Left renal cortex interstitium (tissue), 4 donors: ENCODE measurements at regions not wholly inside any gene's neighbourhood (a gene's known extent, or its start where the extent isn't known, plus 50 kb on each side); places are given as distances from the start of the nearest gene placed in this dataset.

Source experiments
- DNase-seq, 4 donors: peaks; one replicate each; pipeline ENCODE4 v3.0.0-alpha.2; 2013; ENCODE audit warnings: low read depth in 4 of 4, low spot score in 2 of 4, missing footprints in 1 of 4

- no peak for DNase-seq
Measured at GRCh38 chr10:57260175-57260574, 899.1 kb upstream of the ZWINT start.

- no peak for DNase-seq
Measured at GRCh38 chr10:57249615-57250281, 888.7 kb upstream of the ZWINT start.

GRCh38 chr10:57247271-57247670 lies 886.2 kb upstream of the ZWINT start:
- DNase-seq: no peak

GRCh38 chr10:57225920-57226319 lies 864.9 kb upstream of the ZWINT start:
- DNase-seq: no peak

GRCh38 chr10:57224811-57225210 lies 863.8 kb upstream of the ZWINT start:
- DNase-seq: no peak

GRCh38 chr10:57222603-57223002 lies 861.5 kb upstream of the ZWINT start:
- DNase-seq: no peak

GRCh38 chr10:57222129-57222528 lies 861.1 kb upstream of the ZWINT start:
- DNase-seq: no peak

- DNase-seq: no peak
Measured at GRCh38 chr10:57221674-57222073, 860.6 kb upstream of the ZWINT start.

GRCh38 chr10:57218382-57218781 lies 857.3 kb upstream of the ZWINT start:
- DNase-seq: no peak

- DNase-seq: no peak
Measured at GRCh38 chr10:57202356-57202755, 841.3 kb upstream of the ZWINT start.

GRCh38 chr10:57188846-57189245 lies 827.8 kb upstream of the ZWINT start:
- no peak for DNase-seq

GRCh38 chr10:57186201-57186600 lies 825.1 kb upstream of the ZWINT start:
- DNase-seq: no peak

GRCh38 chr10:57169597-57169996 lies 808.5 kb upstream of the ZWINT start:
- no peak for DNase-seq

- DNase-seq: no peak
Measured at GRCh38 chr10:57168611-57169240, 807.7 kb upstream of the ZWINT start.

GRCh38 chr10:57165671-57166070 lies 804.6 kb upstream of the ZWINT start:
- no peak for DNase-seq

GRCh38 chr10:57162231-57162630 lies 801.2 kb upstream of the ZWINT start:
- no peak for DNase-seq

GRCh38 chr10:57161157-57161556 lies 800.1 kb upstream of the ZWINT start:
- DNase-seq: no peak

- no peak for DNase-seq
Measured at GRCh38 chr10:57145548-57145947, 784.5 kb upstream of the ZWINT start.

- no peak for DNase-seq
Measured at GRCh38 chr10:57142925-57143576, 782.0 kb upstream of the ZWINT start.

GRCh38 chr10:57141708-57142107 lies 780.6 kb upstream of the ZWINT start:
- no peak for DNase-seq

- no peak for DNase-seq
Measured at GRCh38 chr10:57119684-57120083, 758.6 kb upstream of the ZWINT start.

GRCh38 chr10:57113545-57113944 lies 752.5 kb upstream of the ZWINT start:
- no peak for DNase-seq
